Gastrocnemius medialis (tissue), 4 donors: ENCODE measurements at regions not wholly inside any gene's neighbourhood (a gene's known extent, or its start where the extent isn't known, plus 50 kb on each side); places are given as distances from the start of the nearest gene placed in this dataset.

Experiments used
- ATAC-seq, 2 donors: fragments of 150-250 bp; one replicate each; pipeline ENCODE4 v1.9.1; 2016
- DNase-seq, 2 donors: peaks; one replicate each; pipeline ENCODE4 v3.0.0-alpha.2; 2019
- H3K27ac ChIP-seq, 4 donors: fragments of 200-600 bp; sonication (generic); 1 replicate in 1 of 4; 2 replicates in 3 of 4; pipeline ENCODE4 v1.5.1; 2016 to 2018; ENCODE audit warnings: mild to moderate bottlenecking in 2 of 4, moderate library complexity in 1 of 4
- H3K27me3 ChIP-seq, 3 donors: fragments of 200-600 bp; sonication (generic) in 2 of 3; 1 replicate in 1 of 3; 2 replicates in 2 of 3; pipeline versions ENCODE4 v1.5.1 to v1.6.0; 2016 to 2019; ENCODE audit warnings: mild to moderate bottlenecking in 1 of 3, moderate library complexity in 1 of 3
- H3K36me3 ChIP-seq, 2 donors: fragments of 200-600 bp; sonication (generic) in 1 of 2; one replicate each; pipeline ENCODE4 v1.5.1; 2017 to 2018
- H3K4me1 ChIP-seq, 2 donors: fragments of 200-600 bp; sonication (generic) in 1 of 2; one replicate each; pipeline ENCODE4 v1.5.1; 2016 to 2017; ENCODE audit warnings: mild to moderate bottlenecking in 2 of 2
- H3K4me3 ChIP-seq, 4 donors: fragments of 200-600 bp; sonication (generic) in 3 of 4; 1 replicate in 1 of 4; 2 replicates in 3 of 4; pipeline ENCODE4 v1.5.1; 2016 to 2019; ENCODE audit warnings: mild to moderate bottlenecking in 2 of 4
- H3K9me3 ChIP-seq, 3 donors: fragments of 200-600 bp; sonication (generic) in 2 of 3; 1 replicate in 1 of 3; 2 replicates in 2 of 3; pipeline ENCODE4 v1.5.1; 2016 to 2019
- CTCF ChIP-seq, 5 experiments: fragments of 450-650 bp in 3 of 5; fragments of 200-600 bp in 2 of 5; sonication (generic) in 2 of 5; IDR thresholded peaks in 4 of 5; conservative IDR thresholded peaks in 1 of 5; 1 replicate in 4 of 5; 2 replicates in 1 of 5; pipeline ENCODE4 v1.5.1; 2016 to 2019; ENCODE audit warnings: antibody characterized with exemption in 5 of 5, mild to moderate bottlenecking in 3 of 5, moderate library complexity in 3 of 5
- POLR2A ChIP-seq, 2 donors: fragments of 450-650 bp; IDR thresholded peaks; one replicate each; pipeline ENCODE4 v1.6.1; 2017; ENCODE audit warnings: antibody characterized with exemption in 2 of 2, mild to moderate bottlenecking in 2 of 2, moderate library complexity in 2 of 2
- in situ Hi-C, 4 donors: fragments of 200-750 bp; cut with MboI; loops; one replicate each; pipeline versions ENCODE4 v1.15.0 to v1.8.0; 2017; ENCODE audit warnings: low sequenced_read_pairs in 4 of 4
- intact Hi-C: fragments of 100-400 bp; cut with DNase I; formaldehyde crosslinking; loops from one replicate; pipeline ENCODE4 v1.15.1; 2023; ENCODE audit warnings: low total_unique reads

- H3K4me1 ChIP-seq, result peaks cover 0 to 4% of the 10 kb centered on the region in 2 donors
- no peak overlapping the region for H3K27ac ChIP-seq
- H3K4me3 ChIP-seq, result no peak overlapping the region
- H3K27me3 ChIP-seq, result no peaks in the 10 kb centered on the region
- H3K9me3 ChIP-seq, result no peaks in the 10 kb centered on the region
- in situ Hi-C loops, result no loop called here
- intact Hi-C loops, result no loop called here
- no peaks in the 10 kb centered on the region for H3K36me3 ChIP-seq
- ATAC-seq (no peak), DNase-seq (no peak)
- no peak for TF ChIP-seq POLR2A (IDR thresholded peaks at IDR 0.05)
Observed at GRCh38 chr2:207469451-207469850, 60.3 kb upstream of the CREB1 start.

- in situ Hi-C loops (loop anchor here (5.0 to 10.0 kb wide), 6 partner anchors 485 to 778 kb away; no protein-coding TSS in a partner anchor), intact Hi-C loops (loop anchor here (5.0 kb wide), 1 partner anchor 303 kb away; the partner anchor contains the start of gene KLF7)
- Histone ChIP-seq H3K36me3 (no peaks in the 10 kb centered on the region), H3K4me1 (peaks cover 4 to 7% of the 10 kb centered on the region in 2 donors), H3K27me3 (no peaks in the 10 kb centered on the region), H3K27ac (no peak overlapping the region), H3K9me3 (no peaks in the 10 kb centered on the region), H3K4me3 (no peak overlapping the region)
- TF ChIP-seq CTCF (IDR thresholded peaks at IDR 0.05 in 4 of 5, conservative IDR thresholded peaks at IDR 0.05 in 1 of 5) (no peak), POLR2A (IDR thresholded peaks at IDR 0.05) (no peak)
- no peak for ATAC-seq
- no peak for DNase-seq
Observed at GRCh38 chr2:207469943-207470729, 59.6 kb upstream of the CREB1 start.

- ATAC-seq (no peak), DNase-seq (no peak)
- H3K27me3 ChIP-seq, result no peaks in the 10 kb centered on the region
- no peak overlapping the region for H3K4me3 ChIP-seq
- no peaks in the 10 kb centered on the region for H3K9me3 ChIP-seq
- H3K27ac ChIP-seq, result no peak overlapping the region
- TF ChIP-seq POLR2A (IDR thresholded peaks at IDR 0.05) (no peak), CTCF (IDR thresholded peaks at IDR 0.05 in 4 of 5, conservative IDR thresholded peaks at IDR 0.05 in 1 of 5) (no peak)
- intact Hi-C loops, result loop anchor here (5.0 kb wide), 1 partner anchor 304 kb away; the partner anchor contains the start of gene KLF7
- in situ Hi-C loops, result loop anchor here (5.0 to 10.0 kb wide), 6 partner anchors 486 to 779 kb away; no protein-coding TSS in a partner anchor
- H3K36me3 ChIP-seq, result no peaks in the 10 kb centered on the region
- H3K4me1 ChIP-seq, result peaks cover 4 to 9% of the 10 kb centered on the region in 2 donors
Observed at GRCh38 chr2:207471261-207471660, 58.5 kb upstream of the CREB1 start.

- intact Hi-C loops (loop anchor here (5.0 kb wide), 1 partner anchor 305 kb away; the partner anchor contains the start of gene KLF7), in situ Hi-C loops (loop anchor here (5.0 to 10.0 kb wide), 6 partner anchors 488 to 780 kb away; no protein-coding TSS in a partner anchor)
- Histone ChIP-seq H3K9me3 (no peaks in the 10 kb centered on the region), H3K27ac (no peak overlapping the region), H3K4me1 (peaks cover 4 to 9% of the 10 kb centered on the region in 2 donors), H3K4me3 (no peak overlapping the region), H3K27me3 (no peaks in the 10 kb centered on the region), H3K36me3 (no peaks in the 10 kb centered on the region)
- ATAC-seq, result no peak
- TF ChIP-seq POLR2A (IDR thresholded peaks at IDR 0.05) (no peak), CTCF (IDR thresholded peaks at IDR 0.05 in 4 of 5, conservative IDR thresholded peaks at IDR 0.05 in 1 of 5) (no peak)
- no peak for DNase-seq
Observed at GRCh38 chr2:207472343-207473048, 57.3 kb upstream of the CREB1 start.
